ENCODE measurements at regions not wholly inside any gene's neighbourhood (a gene's known extent, or its start where the extent isn't known, plus 50 kb on each side); places are given as distances from the start of the nearest gene placed in this dataset.

DNA sequence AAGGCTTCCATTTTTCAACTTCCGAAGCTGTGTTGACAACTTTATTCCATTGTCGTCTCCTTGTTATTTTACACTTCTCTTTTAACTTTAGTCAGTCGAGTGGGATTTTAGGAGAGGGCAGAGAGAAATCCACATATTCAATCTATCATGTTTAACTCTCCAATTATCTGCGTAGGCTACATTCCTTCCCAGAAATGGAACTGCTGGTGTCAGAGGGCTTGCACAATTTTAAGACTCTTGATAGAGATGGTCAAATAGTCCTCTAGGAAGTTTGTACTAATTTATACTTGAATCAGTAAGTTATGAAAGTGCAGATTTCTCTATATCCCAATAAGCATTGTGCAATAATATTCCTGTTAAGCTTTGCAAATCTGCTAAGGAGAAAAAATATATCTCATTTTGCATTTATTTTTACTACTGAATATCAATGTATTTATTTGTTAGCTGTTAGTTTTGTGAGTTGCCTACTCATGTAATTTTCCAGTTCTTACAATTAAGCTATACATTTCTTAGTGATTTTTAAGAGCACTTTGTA is 95.6 kb downstream of the CYP26B1 start:
- Mint-ChIP-seq H3K4me1 (no peaks in the 10 kb centered on the region), H3K4me3 (no peak overlapping the region), H3K36me3 (ENCODE audit: low read depth) (no peaks in the 10 kb centered on the region), H3K27ac (no peak overlapping the region), H3K9me3 (peaks cover 9% of the 10 kb centered on the region), H3K27me3 (no peaks in the 10 kb centered on the region)
- intact Hi-C loops (cut with micrococcal nuclease): no loop called here
- ChIA-PET POLR2A (no interaction called here), CTCF (no interaction called here)
- ATAC-seq (ENCODE audit: low read depth): no peak
- DNase-seq: no peak
- no peak for TF ChIP-seq CTCF (IDR thresholded peaks at IDR 0.05)

DNA sequence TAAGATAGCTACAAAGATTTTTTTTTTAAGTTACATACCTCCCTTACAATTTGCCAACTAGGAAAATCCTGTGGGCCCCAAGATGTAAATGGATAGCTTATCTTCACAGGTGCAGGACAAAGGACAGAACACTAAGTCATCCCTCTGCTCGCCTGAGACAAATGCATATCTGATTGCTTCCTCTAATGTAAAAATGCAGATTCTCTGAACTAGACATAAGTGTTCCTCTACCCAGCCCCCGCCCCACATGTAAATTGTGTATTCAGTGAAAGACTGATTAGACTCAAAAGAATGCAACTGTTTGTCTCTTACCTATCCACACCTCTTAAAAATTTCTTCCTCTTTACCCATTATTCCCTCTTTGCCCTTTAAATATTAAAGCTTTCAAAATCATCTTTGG is 96.5 kb downstream of the CYP26B1 start:
- ATAC-seq (ENCODE audit: low read depth): no peak
- H3K4me3 Mint-ChIP-seq: no peak overlapping the region
- intact Hi-C loops (cut with micrococcal nuclease): no loop called here

GRCh38 chr2:72050734-72051133 is 96.9 kb downstream of the CYP26B1 start:
- H3K27ac Mint-ChIP-seq: no peak overlapping the region
- ATAC-seq (ENCODE audit: low read depth) (no peak), DNase-seq (no peak)
- intact Hi-C loops (cut with micrococcal nuclease): no loop called here
- CTCF ChIA-PET: no interaction called here
- H3K27me3 Mint-ChIP-seq: no peaks in the 10 kb centered on the region
- no peaks in the 10 kb centered on the region for H3K36me3 Mint-ChIP-seq (ENCODE audit: low read depth)
- H3K9me3 Mint-ChIP-seq: peaks cover 9% of the 10 kb centered on the region
- no peak for TF ChIP-seq CTCF (IDR thresholded peaks at IDR 0.05)
- no peaks in the 10 kb centered on the region for H3K4me1 Mint-ChIP-seq
- no peak overlapping the region for H3K4me3 Mint-ChIP-seq
- POLR2A ChIA-PET: no interaction called here

More for the DNA sequence above, 96.5 kb downstream of the CYP26B1 start:
- H3K36me3 Mint-ChIP-seq (ENCODE audit: low read depth): no peaks in the 10 kb centered on the region
- no peak for DNase-seq
- ChIA-PET CTCF (no interaction called here), POLR2A (no interaction called here)
- H3K9me3 Mint-ChIP-seq: peaks cover 9% of the 10 kb centered on the region
- no peaks in the 10 kb centered on the region for H3K27me3 Mint-ChIP-seq
- TF ChIP-seq CTCF (IDR thresholded peaks at IDR 0.05): no peak
- no peak overlapping the region for H3K27ac Mint-ChIP-seq
- no peaks in the 10 kb centered on the region for H3K4me1 Mint-ChIP-seq

DNA sequence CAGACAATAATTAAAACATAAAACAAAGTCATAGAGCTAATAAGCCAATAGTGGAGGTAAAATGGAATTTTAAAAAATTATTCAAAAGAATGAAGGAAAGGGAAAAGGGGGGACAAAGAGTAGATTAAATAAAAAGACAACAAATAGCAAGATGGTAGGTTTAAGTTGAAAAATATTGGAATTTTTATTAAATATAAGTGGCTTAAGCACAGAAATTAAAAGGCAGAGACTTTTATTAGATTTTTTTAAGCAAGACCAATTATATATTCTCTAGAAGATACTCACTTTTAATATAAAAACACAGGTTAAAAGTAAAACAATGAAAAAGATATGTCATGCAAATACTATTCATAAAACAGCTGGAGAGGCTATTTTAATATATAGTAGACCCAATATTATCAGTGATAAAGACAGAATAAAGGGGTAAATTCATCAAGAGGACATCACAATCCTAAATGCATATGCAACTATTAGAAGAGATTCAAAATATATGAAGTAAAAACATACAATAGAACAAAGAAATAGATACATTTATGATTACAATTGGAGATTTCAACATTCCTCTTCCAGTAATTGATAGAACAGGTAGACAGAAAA is 98.7 kb downstream of the CYP26B1 start:
- ATAC-seq (ENCODE audit: low read depth) (no peak), DNase-seq (no peak)
- no peaks in the 10 kb centered on the region for H3K27me3 Mint-ChIP-seq
- CTCF ChIA-PET: no interaction called here
- H3K4me1 Mint-ChIP-seq: no peaks in the 10 kb centered on the region
- intact Hi-C loops (cut with micrococcal nuclease): no loop called here
- no peak for TF ChIP-seq CTCF (IDR thresholded peaks at IDR 0.05)
- no peaks in the 10 kb centered on the region for H3K36me3 Mint-ChIP-seq (ENCODE audit: low read depth)
- H3K9me3 Mint-ChIP-seq: peaks cover 12% of the 10 kb centered on the region
- H3K27ac Mint-ChIP-seq: no peak overlapping the region
- POLR2A ChIA-PET: no interaction called here
- H3K4me3 Mint-ChIP-seq: no peak overlapping the region

DNA sequence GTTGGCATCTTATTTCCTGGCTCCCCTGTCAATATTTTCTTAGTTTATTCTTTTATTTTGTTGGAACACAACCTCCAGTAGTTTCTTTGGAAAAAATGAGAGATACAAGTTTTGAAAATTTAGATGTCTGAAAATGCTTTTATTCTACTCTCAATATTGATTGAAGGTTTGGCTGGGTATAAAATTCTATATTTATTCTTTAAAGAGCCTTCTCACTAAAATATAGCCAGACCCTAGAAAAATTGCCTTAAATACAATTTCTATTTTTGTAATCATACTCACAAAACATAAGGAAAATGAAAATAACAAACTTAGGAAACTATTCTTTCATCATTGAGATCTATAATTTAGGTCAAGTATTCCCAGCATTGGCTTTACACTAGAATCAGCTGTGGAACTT is 103.7 kb downstream of the CYP26B1 start:
- POLR2A ChIA-PET: no interaction called here
- H3K27me3 Mint-ChIP-seq: no peaks in the 10 kb centered on the region
- no peaks in the 10 kb centered on the region for H3K36me3 Mint-ChIP-seq (ENCODE audit: low read depth)
- CTCF ChIA-PET: no interaction called here
- DNase-seq (no peak), ATAC-seq (ENCODE audit: low read depth) (no peak)
- H3K9me3 Mint-ChIP-seq: peaks cover 13% of the 10 kb centered on the region
- H3K27ac Mint-ChIP-seq: no peak overlapping the region
- H3K4me1 Mint-ChIP-seq: no peaks in the 10 kb centered on the region
- intact Hi-C loops (cut with micrococcal nuclease): no loop called here
- no peak overlapping the region for H3K4me3 Mint-ChIP-seq
- no peak for TF ChIP-seq CTCF (IDR thresholded peaks at IDR 0.05)

Data from activated B cell treated with CpG ODN at 0.5 μM for 24 hours (primary cell).